MM.1S (cell line): ENCODE measurements at regions not wholly inside any gene's neighbourhood (a gene's known extent, or its start where the extent isn't known, plus 50 kb on each side); places are given as distances from the start of the nearest gene placed in this dataset.

Experiments used
- CTCF ChIP-seq: fragments of 300-600 bp; sonication (generic); IDR thresholded peaks from 2 replicates; pipeline ENCODE4 v1.5.1; 2016; ENCODE audit warnings: antibody characterized with exemption, low read length, mixed read lengths
- EZH2 ChIP-seq: fragments of 300-600 bp; sonication (generic); optimal IDR thresholded peaks from 2 replicates; pipeline ENCODE3; 2017; ENCODE audit warnings: low read depth, mild to moderate bottlenecking, antibody characterized with exemption, low read length, mixed read lengths
- EZH2phosphoT487 ChIP-seq: fragments of 300-600 bp; sonication (generic); IDR thresholded peaks from 2 replicates; pipeline ENCODE4 v1.6.1; 2018; ENCODE audit warnings: antibody characterized with exemption, low read length

- TF ChIP-seq CTCF = no peak
- TF ChIP-seq EZH2 = no peak
- TF ChIP-seq EZH2phosphoT487 = no peak
These were observed 159.1 kb downstream of the LIG4 start for GRCh38 chr13:108056278-108056677.
